H1 (cell line): ENCODE measurements at regions not wholly inside any gene's neighbourhood (a gene's known extent, or its start where the extent isn't known, plus 50 kb on each side); places are given as distances from the start of the nearest gene placed in this dataset.

Experiments used
- CHD7 ChIP-seq: fragments of 300-600 bp; sonication (generic); IDR thresholded peaks from 2 replicates; pipeline ENCODE4 v1.7.1; 2012; ENCODE audit warnings: low read length, moderate library complexity, mild to moderate bottlenecking, inconsistent platforms; ENCODE audit not compliant: insufficient replicate concordance
- CTCF ChIP-seq, 3 experiments: IDR thresholded peaks; 1 replicate in 2 of 3; 2 replicates in 1 of 3; pipeline versions ENCODE4 v1.5.1 to v1.6.1; 2011; ENCODE audit warnings: low read length in 3 of 3, mild to moderate bottlenecking in 3 of 3, inconsistent platforms in 2 of 3, low read depth in 1 of 3, moderate library complexity in 1 of 3; ENCODE audit not compliant: insufficient read depth in 1 of 3; ENCODE audit errors: control extremely low read depth in 1 of 3
- EP300 ChIP-seq, 2 experiments: IDR thresholded peaks; 1 replicate in 1 of 2; 2 replicates in 1 of 2; pipeline ENCODE4 v1.6.1; 2011 to 2012; ENCODE audit warnings: low read depth in 2 of 2, low read length in 2 of 2, mild to moderate bottlenecking in 2 of 2, borderline replicate concordance in 1 of 2, inconsistent platforms in 1 of 2, moderate library complexity in 1 of 2
- EZH2 ChIP-seq: fragments of 200-600 bp; sonication (generic); IDR thresholded peaks from 2 replicates; pipeline ENCODE4 v1.7.1; 2012; ENCODE audit warnings: low read depth, mild to moderate bottlenecking, moderate library complexity, low read length, inconsistent platforms; ENCODE audit not compliant: severe bottlenecking
- HDAC6 ChIP-seq: IDR thresholded peaks from one replicate; pipeline ENCODE4 v1.7.1; 2012; ENCODE audit warnings: low read depth, mild to moderate bottlenecking, inconsistent platforms, low read length, moderate library complexity
- KDM5A ChIP-seq: fragments of 200-600 bp; IDR thresholded peaks from 2 replicates; pipeline ENCODE4 v1.7.1; 2012; ENCODE audit warnings: mild to moderate bottlenecking, low read length, inconsistent platforms, mixed read lengths
- NANOG ChIP-seq: IDR thresholded peaks from 2 replicates; pipeline ENCODE4 v1.6.1; 2011; ENCODE audit warnings: low read length, low read depth, mild to moderate bottlenecking, inconsistent platforms; ENCODE audit not compliant: insufficient read depth, poor library complexity, severe bottlenecking
- POLR2A ChIP-seq, 2 experiments: IDR thresholded peaks; 1 replicate in 1 of 2; 2 replicates in 1 of 2; pipeline ENCODE4 v1.6.1; 2011; ENCODE audit warnings: low read depth in 2 of 2, low read length in 2 of 2, mild to moderate bottlenecking in 2 of 2; ENCODE audit errors: control extremely low read depth in 1 of 2
- POLR2AphosphoS5 ChIP-seq: IDR thresholded peaks from 2 replicates; pipeline ENCODE4 v1.6.1; 2011; ENCODE audit warnings: low read depth, low read length
- SP1 ChIP-seq: IDR thresholded peaks from 2 replicates; pipeline ENCODE4 v1.6.1; 2011; ENCODE audit warnings: low read depth, low read length
- TAF1 ChIP-seq: IDR thresholded peaks from 2 replicates; pipeline ENCODE4 v1.6.1; 2011; ENCODE audit warnings: mild to moderate bottlenecking, low read depth, low read length
- TAF7 ChIP-seq: optimal IDR thresholded peaks from 2 replicates; pipeline ENCODE3; 2011; ENCODE audit warnings: low read depth, mild to moderate bottlenecking, inconsistent platforms, low read length, moderate library complexity, borderline replicate concordance
- YY1 ChIP-seq: IDR thresholded peaks from 2 replicates; pipeline ENCODE4 v1.6.1; 2011; ENCODE audit warnings: low read depth, mild to moderate bottlenecking, low read length

GRCh38 chr3:135352213-135352612 is 557.2 kb downstream of the EPHB1 start:
- no peak for TF ChIP-seq TAF7
- no peak for TF ChIP-seq TAF1
- no peak for TF ChIP-seq YY1
- TF ChIP-seq POLR2A (IDR thresholded peaks at IDR 0.05; ENCODE audit: control extremely low read depth in 1 of 2, low read depth in 2 of 2, low read length in 2 of 2) = no peak
- no peak for TF ChIP-seq SP1
- TF ChIP-seq CTCF (IDR thresholded peaks at IDR 0.05; ENCODE audit: control extremely low read depth in 1 of 3, insufficient read depth in 1 of 3, low read depth in 1 of 3, low read length in 3 of 3) = no peak
- no peak for TF ChIP-seq HDAC6
- no peak for TF ChIP-seq NANOG
- no peak for TF ChIP-seq EZH2
- TF ChIP-seq CHD7 = no peak
- TF ChIP-seq KDM5A = no peak
- TF ChIP-seq POLR2AphosphoS5 = no peak
- TF ChIP-seq EP300 (IDR thresholded peaks at IDR 0.05; ENCODE audit: borderline replicate concordance in 1 of 2, low read depth in 2 of 2, low read length in 2 of 2) = no peak
